A549 (cell line): ENCODE measurements at regions not wholly inside any gene's neighbourhood (a gene's known extent, or its start where the extent isn't known, plus 50 kb on each side); places are given as distances from the start of the nearest gene placed in this dataset.

Experiments used
- CTCF ChIP-seq: fragments of >200 bp; sonication (Bioruptor Twin); formaldehyde crosslinking; IDR thresholded peaks from 3 replicates; pipeline ENCODE4 v1.5.1; 2016
- ELK1 ChIP-seq: fragments of 150-350 bp; IDR thresholded peaks from 2 replicates; pipeline ENCODE4 v1.6.1; 2014; ENCODE audit warnings: low read depth, mild to moderate bottlenecking, low read length
- EP300 ChIP-seq, 2 experiments: fragments of >200 bp; sonication (Bioruptor Twin); formaldehyde crosslinking; IDR thresholded peaks; 2 replicates in 1 of 2; 3 replicates in 1 of 2; pipeline ENCODE4 v1.6.1; 2016 to 2017
- HMGXB4 ChIP-seq: fragments of 250-450 bp; sonication (Bioruptor Pico); IDR thresholded peaks from 2 replicates; pipeline ENCODE4 v1.5.0; 2021; ENCODE audit warnings: mild to moderate bottlenecking, moderate library complexity, borderline replicate concordance
- HOXB5 ChIP-seq: fragments of 250-450 bp; sonication (Bioruptor Pico); IDR thresholded peaks from 2 replicates; pipeline ENCODE4 v1.5.0; 2020; ENCODE audit warnings: mild to moderate bottlenecking, moderate library complexity
- JUNB ChIP-seq: fragments of >200 bp; sonication (Bioruptor Twin); formaldehyde crosslinking; IDR thresholded peaks from 2 replicates; pipeline ENCODE4 v1.6.1; 2016
- MAX ChIP-seq: IDR thresholded peaks from 2 replicates; pipeline ENCODE4 v1.6.1; 2012
- MYC ChIP-seq: IDR thresholded peaks from 2 replicates; pipeline ENCODE4 v1.6.1; 2012; ENCODE audit warnings: mild to moderate bottlenecking, inconsistent platforms, low read length, improper control_type of control experiment, borderline replicate concordance
- POLR2A ChIP-seq: IDR thresholded peaks from 2 replicates; pipeline ENCODE4 v1.6.1; 2012; ENCODE audit warnings: mild to moderate bottlenecking, low read length
- RAD21 ChIP-seq, 2 experiments: fragments of >200 bp in 1 of 2; sonication (Bioruptor Twin) in 1 of 2; formaldehyde crosslinking in 1 of 2; IDR thresholded peaks in 1 of 2; conservative IDR thresholded peaks in 1 of 2; 2 replicates in 1 of 2; 3 replicates in 1 of 2; pipeline ENCODE4 v1.6.1; 2012 to 2018; ENCODE audit warnings: inconsistent platforms in 1 of 2
- RCOR1 ChIP-seq: fragments of 150-350 bp; IDR thresholded peaks from 2 replicates; pipeline ENCODE4 v1.6.1; 2014; ENCODE audit warnings: antibody characterized with exemption, low read length, low read depth

GRCh38 chr3:96466441-96466840, 348.0 kb upstream of the EPHA6 start:
- TF ChIP-seq POLR2A (no peak), RCOR1 (no peak), MYC (no peak), CTCF (no peak), EP300 (IDR thresholded peaks at IDR 0.05) (no peak), HMGXB4 (CRISPR knock-in tag) (no peak), MAX (no peak), HOXB5 (CRISPR knock-in tag) (no peak), ELK1 (no peak), RAD21 (conservative IDR thresholded peaks at IDR 0.05 in 1 of 2, IDR thresholded peaks at IDR 0.05 in 1 of 2) (no peak), JUNB (no peak)
